K562 (cell line): ENCODE measurements at regions not wholly inside any gene's neighbourhood (a gene's known extent, or its start where the extent isn't known, plus 50 kb on each side); places are given as distances from the start of the nearest gene placed in this dataset.

Experiments
- HDGF ChIP-seq: fragments of 450-650 bp; IDR thresholded peaks from 2 replicates; pipeline ENCODE4 v1.6.1; 2016
- HNRNPL ChIP-seq: fragments of 200-400 bp; formaldehyde crosslinking; IDR thresholded peaks from 2 replicates; pipeline ENCODE4 v1.6.1; 2017; ENCODE audit warnings: low read depth, mild to moderate bottlenecking, low read length
- L3MBTL2 ChIP-seq: fragments of 450-650 bp; IDR thresholded peaks from 2 replicates; pipeline ENCODE4 v1.6.1; 2016; ENCODE audit warnings: mild to moderate bottlenecking, moderate library complexity
- MAFG ChIP-seq: fragments of 450-650 bp; conservative IDR thresholded peaks from 2 replicates; pipeline ENCODE4 v1.6.1; 2016; ENCODE audit warnings: missing genetic modification characterization, missing compliant biosample characterization
- NFE2L1 ChIP-seq: fragments of 450-650 bp; IDR thresholded peaks from 2 replicates; pipeline ENCODE4 v1.6.1; 2016; ENCODE audit warnings: missing genetic modification characterization, low read depth, mild to moderate bottlenecking, missing compliant biosample characterization, moderate library complexity, borderline replicate concordance
- POLR3G ChIP-seq: IDR thresholded peaks from 2 replicates; pipeline ENCODE4 v1.6.1; 2011; ENCODE audit not compliant: insufficient read length, insufficient replicate concordance; ENCODE audit errors: extremely low read depth
- RNF2 ChIP-seq: sonication (generic); IDR thresholded peaks from 2 replicates; pipeline ENCODE4 v1.6.1; 2016
- TCF7L2 ChIP-seq: fragments of 150-350 bp; IDR thresholded peaks from 2 replicates; pipeline ENCODE4 v1.6.1; 2016; ENCODE audit warnings: low read depth, mild to moderate bottlenecking, low read length, moderate library complexity
- TF ChIP-seq, protein P1 (sequence below): sonication (generic); formaldehyde crosslinking; IDR thresholded peaks from 2 replicates; pipeline ENCODE4 v1.8.0; 2023; ENCODE audit warnings: mild to moderate bottlenecking, missing genetic modification reagents
- TF ChIP-seq, protein P2 (sequence below): fragments of 450-650 bp; IDR thresholded peaks from 2 replicates; pipeline ENCODE4 v1.6.1; 2018; ENCODE audit not compliant: partially characterized antibody
- TF ChIP-seq, protein P3 (sequence below): fragments of 200-800 bp; sonication (Bioruptor generic); IDR thresholded peaks from 2 replicates; pipeline ENCODE4 v1.6.1; 2017; ENCODE audit warnings: missing genetic modification characterization, missing compliant biosample characterization
- TF ChIP-seq, protein P4 (sequence below), 3 experiments: fragments of 200-800 bp in 1 of 3; sonication (Bioruptor generic) in 1 of 3; sonication (generic) in 1 of 3; formaldehyde crosslinking in 1 of 3; IDR thresholded peaks; 2 replicates each; pipeline versions ENCODE4 v1.6.1 to v1.8.0; 2016 to 2022; ENCODE audit warnings: mild to moderate bottlenecking in 2 of 3, missing compliant biosample characterization in 2 of 3, missing genetic modification characterization in 2 of 3, missing genetic modification reagents in 1 of 3
- TF ChIP-seq, protein P5 (sequence below), 2 experiments: fragments of 450-650 bp in 1 of 2; sonication (generic) in 1 of 2; formaldehyde crosslinking in 1 of 2; IDR thresholded peaks in 1 of 2; conservative IDR thresholded peaks in 1 of 2; 2 replicates each; pipeline versions ENCODE4 v1.6.1 to v1.8.1; 2016 to 2023; ENCODE audit warnings: mild to moderate bottlenecking in 2 of 2, moderate library complexity in 2 of 2, inconsistent platforms in 1 of 2, missing genetic modification reagents in 1 of 2

DNA sequence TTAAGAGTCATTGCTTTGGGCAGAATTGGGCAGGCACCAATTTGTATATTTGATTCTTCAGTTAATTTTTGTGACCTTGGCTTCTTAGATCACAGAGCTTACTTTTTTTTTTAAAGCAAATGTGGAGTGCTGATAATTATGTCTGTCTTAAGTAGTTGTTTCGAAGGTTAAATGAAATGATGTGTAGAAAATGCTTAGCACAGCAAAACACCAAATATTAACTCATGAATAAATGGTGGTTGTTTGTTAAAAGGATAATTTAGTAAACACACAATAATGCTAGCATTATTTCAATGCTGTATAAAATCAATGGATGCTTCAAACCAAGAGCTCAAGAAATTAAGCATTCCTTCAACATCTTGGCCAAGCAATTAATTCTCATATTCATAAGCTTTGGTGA is 143.4 kb downstream of the LPIN1 start (continued):
- TF ChIP-seq, protein P1, sequence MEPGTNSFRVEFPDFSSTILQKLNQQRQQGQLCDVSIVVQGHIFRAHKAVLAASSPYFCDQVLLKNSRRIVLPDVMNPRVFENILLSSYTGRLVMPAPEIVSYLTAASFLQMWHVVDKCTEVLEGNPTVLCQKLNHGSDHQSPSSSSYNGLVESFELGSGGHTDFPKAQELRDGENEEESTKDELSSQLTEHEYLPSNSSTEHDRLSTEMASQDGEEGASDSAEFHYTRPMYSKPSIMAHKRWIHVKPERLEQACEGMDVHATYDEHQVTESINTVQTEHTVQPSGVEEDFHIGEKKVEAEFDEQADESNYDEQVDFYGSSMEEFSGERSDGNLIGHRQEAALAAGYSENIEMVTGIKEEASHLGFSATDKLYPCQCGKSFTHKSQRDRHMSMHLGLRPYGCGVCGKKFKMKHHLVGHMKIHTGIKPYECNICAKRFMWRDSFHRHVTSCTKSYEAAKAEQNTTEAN (CRISPR knock-in tag) = no peak
- peak; percentile 55 for TF ChIP-seq MAFG (tag)
- no peak for TF ChIP-seq POLR3G
- TF ChIP-seq L3MBTL2 = no peak
- TF ChIP-seq HNRNPL = no peak
- TF ChIP-seq, protein P2, sequence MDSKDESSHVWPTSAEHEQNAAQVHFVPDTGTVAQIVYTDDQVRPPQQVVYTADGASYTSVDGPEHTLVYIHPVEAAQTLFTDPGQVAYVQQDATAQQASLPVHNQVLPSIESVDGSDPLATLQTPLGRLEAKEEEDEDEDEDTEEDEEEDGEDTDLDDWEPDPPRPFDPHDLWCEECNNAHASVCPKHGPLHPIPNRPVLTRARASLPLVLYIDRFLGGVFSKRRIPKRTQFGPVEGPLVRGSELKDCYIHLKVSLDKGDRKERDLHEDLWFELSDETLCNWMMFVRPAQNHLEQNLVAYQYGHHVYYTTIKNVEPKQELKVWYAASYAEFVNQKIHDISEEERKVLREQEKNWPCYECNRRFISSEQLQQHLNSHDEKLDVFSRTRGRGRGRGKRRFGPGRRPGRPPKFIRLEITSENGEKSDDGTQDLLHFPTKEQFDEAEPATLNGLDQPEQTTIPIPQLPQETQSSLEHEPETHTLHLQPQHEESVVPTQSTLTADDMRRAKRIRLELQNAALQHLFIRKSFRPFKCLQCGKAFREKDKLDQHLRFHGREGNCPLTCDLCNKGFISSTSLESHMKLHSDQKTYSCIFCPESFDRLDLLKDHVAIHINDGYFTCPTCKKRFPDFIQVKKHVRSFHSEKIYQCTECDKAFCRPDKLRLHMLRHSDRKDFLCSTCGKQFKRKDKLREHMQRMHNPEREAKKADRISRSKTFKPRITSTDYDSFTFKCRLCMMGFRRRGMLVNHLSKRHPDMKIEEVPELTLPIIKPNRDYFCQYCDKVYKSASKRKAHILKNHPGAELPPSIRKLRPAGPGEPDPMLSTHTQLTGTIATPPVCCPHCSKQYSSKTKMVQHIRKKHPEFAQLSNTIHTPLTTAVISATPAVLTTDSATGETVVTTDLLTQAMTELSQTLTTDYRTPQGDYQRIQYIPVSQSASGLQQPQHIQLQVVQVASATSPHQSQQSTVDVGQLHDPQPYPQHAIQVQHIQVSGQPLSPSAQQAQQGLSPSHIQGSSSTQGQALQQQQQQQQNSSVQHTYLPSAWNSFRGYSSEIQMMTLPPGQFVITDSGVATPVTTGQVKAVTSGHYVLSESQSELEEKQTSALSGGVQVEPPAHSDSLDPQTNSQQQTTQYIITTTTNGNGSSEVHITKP = no peak
- TF ChIP-seq, protein P3, sequence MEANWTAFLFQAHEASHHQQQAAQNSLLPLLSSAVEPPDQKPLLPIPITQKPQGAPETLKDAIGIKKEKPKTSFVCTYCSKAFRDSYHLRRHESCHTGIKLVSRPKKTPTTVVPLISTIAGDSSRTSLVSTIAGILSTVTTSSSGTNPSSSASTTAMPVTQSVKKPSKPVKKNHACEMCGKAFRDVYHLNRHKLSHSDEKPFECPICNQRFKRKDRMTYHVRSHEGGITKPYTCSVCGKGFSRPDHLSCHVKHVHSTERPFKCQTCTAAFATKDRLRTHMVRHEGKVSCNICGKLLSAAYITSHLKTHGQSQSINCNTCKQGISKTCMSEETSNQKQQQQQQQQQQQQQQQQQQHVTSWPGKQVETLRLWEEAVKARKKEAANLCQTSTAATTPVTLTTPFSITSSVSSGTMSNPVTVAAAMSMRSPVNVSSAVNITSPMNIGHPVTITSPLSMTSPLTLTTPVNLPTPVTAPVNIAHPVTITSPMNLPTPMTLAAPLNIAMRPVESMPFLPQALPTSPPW (CRISPR knock-in tag) = no peak
- no peak for TF ChIP-seq HDGF
- TF ChIP-seq, protein P4, sequence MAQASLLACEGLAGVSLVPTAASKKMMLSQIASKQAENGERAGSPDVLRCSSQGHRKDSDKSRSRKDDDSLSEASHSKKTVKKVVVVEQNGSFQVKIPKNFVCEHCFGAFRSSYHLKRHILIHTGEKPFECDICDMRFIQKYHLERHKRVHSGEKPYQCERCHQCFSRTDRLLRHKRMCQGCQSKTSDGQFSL (CRISPR knock-in tag; IDR thresholded peaks at IDR 0.05) = no peak
- TF ChIP-seq, protein P4 (tag; IDR thresholded peaks at IDR 0.05) = no peak
- TF ChIP-seq, protein P5, sequence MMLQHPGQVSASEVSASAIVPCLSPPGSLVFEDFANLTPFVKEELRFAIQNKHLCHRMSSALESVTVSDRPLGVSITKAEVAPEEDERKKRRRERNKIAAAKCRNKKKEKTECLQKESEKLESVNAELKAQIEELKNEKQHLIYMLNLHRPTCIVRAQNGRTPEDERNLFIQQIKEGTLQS (IDR thresholded peaks at IDR 0.05) = no peak
- TF ChIP-seq, protein P5 (CRISPR knock-in tag; conservative IDR thresholded peaks at IDR 0.05) = no peak
- TF ChIP-seq RNF2 = no peak
- TF ChIP-seq TCF7L2 = no peak
- no peak for TF ChIP-seq NFE2L1 (tag)
